ENCODE measurements at regions not wholly inside any gene's neighbourhood (a gene's known extent, or its start where the extent isn't known, plus 50 kb on each side); places are given as distances from the start of the nearest gene placed in this dataset.

DNA sequence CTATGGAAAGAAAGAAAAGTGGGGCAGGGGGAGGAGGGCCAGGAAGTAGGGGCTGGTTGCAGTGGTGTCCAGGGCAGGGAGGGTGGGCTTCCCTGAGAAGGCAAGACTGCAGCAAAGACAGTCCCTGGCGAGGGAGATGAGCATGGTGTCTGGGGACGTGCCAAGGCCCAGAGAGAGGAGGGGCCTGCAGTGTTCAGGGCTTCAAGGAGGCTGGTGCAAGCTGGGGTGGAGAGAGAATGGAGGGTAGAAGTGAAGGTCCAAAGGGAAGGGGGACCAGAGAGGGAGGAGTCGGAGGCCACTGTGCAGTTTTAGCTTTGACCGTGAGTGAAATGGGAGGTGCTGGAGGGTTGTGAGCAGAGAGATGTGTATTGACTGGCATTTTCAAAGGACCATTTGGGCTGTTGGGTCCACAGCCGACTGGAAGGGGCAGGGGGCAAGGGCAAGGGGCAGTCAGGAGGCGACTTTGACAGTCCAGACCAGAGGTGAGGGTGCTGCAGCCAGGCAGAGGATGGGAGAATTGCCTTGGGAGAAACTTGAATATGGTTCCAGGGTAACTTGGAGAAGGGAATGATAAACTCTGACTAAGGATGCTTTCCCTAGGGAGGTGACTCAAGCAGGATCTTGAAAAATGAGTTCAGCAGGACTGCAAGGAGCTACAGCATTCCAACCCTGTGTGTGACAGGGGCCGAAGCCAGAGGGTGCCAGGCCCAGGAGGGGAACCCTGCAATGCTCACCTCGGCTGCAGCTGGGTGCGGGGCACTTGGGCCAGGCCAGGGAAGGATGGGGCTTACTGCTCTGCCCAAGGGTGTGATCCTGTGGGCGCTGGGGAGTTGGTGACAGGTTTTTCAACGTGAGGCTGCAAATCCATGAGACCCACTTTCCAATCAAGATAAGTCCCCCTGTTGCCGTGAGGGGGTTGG is 177.1 kb upstream of the HAAO start:
- DNase-seq: no peak

GRCh38 chr2:42967959-42968674 is 175.7 kb upstream of the HAAO start:
- no peak for DNase-seq

- no peak for DNase-seq
Measured at GRCh38 chr2:42965910-42966309, 173.5 kb upstream of the HAAO start.

- no peak for DNase-seq
Measured at GRCh38 chr2:42965196-42965595, 172.8 kb upstream of the HAAO start.

DNA sequence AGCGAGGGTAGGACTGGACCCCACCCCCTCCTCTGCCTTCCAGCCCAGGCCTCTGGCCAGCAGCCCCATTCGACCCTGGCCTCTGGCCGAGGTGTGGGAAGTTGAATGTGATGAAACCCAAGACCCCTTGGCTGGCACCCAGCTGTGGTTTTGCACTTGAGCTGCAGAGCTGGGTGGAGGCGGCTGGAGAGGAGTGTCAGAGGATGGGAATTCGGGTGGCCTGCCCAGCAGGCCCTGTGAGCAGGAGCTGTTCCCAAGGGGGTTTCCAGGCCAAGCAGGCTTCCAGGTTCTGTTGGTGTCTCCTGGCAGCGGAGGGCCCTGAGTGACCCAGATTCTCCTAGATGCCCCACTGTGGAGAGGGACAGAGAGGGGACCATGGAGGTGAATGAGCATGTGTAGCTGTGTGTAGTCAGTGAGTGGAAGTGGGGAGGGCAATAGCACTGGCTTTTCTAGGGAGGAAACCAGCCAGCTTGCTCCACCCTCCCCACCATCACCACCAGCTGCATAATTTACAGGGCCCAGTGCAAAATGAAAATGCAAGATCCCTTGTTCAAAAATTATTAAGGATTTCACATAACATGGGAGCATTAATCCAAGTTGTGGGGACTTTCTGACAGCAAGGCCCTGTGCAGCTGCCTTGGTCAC is 172.2 kb upstream of the HAAO start:
- no peak for DNase-seq

- DNase-seq: no peak
Measured at GRCh38 chr2:42963452-42964068, 171.2 kb upstream of the HAAO start.

DNA sequence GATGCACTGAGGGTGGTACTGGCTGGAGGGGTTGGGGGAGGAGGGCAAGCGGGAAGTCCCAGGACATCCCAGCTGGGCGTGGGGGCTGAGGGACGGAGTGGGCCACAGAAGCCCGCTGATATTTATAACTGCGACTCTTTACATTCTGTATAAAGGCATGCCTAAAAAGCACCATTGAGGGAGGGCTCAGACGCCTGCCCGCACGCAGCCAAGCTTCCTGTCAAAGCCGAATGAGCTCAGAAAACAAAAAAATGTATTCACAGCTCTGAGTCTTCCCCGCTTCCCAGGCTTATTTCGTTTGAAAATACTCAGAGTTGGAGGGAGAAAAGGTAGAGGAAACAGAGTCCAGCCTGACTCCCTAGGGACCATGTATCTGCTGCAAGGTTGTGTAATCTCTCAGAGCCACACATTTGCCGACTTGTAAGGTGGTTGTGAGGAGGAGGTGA is 170.1 kb upstream of the HAAO start:
- DNase-seq: no peak

DNA sequence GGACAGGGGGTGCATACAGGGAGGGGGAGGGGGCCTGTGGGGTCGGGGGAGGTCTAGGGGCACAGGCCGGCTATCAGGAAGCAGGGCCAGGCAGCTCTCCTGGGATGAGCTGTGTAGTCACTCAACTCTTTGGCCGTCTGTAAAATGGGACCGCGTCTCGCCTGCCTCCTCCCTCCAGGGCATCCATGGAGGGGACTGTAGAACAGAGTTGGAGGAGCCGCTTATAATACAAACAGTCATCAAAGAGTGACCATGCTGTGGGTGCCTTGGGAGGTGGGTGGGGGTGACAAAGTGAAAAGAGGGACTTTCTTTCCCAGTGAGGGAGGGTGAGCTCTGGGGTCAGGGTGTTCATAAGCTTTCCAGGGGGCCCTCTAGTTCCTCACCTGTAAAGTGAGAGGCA is 169.6 kb upstream of the HAAO start:
- no peak for DNase-seq

- DNase-seq: no peak
Measured at GRCh38 chr2:42961385-42961811, 169.0 kb upstream of the HAAO start.

GRCh38 chr2:42960842-42961180 is 168.4 kb upstream of the HAAO start:
- DNase-seq: no peak

DNA sequence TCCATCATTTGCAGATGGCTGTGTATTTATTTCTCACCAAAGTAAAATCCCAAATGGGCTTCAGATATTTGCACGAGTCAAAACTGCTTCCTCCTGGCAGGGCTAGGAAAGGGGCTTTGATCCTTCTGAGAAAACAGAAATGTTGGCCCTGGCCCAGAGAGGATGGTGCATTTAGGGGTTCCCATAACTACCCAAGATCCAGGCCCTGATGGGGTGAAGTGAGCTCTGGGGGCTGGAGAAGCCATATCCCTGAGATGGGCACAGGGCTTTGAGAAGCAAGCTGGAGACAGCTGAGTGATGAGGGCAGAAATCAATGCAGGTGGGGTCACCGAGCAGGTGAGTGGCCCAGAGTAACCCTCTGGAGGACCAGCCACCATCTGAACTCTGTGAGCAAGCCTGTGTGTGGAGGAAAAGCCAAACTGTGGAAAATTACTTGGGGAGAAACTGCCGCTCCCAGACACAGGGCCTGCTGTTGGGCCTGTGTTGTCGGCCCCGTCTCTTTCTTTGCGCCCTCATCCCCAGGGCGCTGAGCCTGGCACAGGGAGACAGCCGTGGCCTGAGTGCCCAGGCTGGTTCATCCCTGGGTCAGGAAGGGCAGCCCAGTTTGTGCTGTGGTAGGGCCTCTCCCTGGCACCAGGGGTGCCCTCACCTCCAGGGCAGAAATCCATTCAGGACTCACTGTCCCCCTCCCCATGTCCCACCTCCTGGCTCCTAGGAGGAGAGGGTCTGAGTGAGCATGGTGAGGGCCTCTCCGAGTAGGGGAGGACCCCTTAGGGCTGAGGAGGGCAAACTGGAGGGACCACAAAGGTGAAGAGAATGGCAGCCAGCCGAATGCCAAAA is 167.8 kb upstream of the HAAO start:
- DNase-seq: no peak

DNA sequence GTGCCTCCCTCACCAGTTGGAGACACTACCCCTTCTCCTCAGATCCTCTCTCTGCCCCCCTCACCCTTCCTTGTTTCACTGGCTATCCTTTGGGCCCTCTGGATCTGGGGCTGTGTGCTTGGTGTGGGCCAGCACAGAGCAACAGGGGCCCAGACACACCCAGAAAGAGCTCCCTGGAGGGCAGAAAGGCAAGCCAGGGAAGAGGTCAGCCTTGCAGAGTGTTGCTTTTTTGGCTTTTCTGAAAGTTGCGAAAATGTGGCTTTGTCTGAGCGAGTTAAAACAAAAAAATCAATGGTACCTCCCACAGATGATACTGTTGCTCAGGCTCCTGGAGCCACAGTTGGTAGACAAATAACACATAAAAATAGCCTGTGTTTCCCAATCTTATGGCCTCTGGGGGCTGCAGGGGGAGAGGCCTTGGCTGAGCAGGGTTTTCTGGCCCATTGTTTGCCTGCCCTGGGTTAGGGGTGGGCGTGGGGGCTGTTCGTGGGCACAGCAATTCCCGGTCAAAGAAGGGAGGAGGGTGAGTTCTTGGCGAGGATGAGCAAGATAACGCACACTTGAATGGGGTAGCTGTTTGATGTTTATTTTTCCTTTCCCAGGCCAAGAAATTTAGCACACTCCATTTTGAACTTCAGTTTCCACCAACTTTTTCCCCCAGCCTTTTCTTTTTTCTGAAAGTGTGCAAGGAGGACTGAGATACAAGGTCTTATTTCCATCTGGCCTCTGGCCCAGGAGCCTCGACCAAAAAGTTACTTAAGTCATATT is 167.0 kb upstream of the HAAO start:
- no peak for DNase-seq

- DNase-seq: no peak
Measured at GRCh38 chr2:42958741-42959233, 166.4 kb upstream of the HAAO start.

GRCh38 chr2:42957861-42958301 is 165.5 kb upstream of the HAAO start:
- no peak for DNase-seq

DNA sequence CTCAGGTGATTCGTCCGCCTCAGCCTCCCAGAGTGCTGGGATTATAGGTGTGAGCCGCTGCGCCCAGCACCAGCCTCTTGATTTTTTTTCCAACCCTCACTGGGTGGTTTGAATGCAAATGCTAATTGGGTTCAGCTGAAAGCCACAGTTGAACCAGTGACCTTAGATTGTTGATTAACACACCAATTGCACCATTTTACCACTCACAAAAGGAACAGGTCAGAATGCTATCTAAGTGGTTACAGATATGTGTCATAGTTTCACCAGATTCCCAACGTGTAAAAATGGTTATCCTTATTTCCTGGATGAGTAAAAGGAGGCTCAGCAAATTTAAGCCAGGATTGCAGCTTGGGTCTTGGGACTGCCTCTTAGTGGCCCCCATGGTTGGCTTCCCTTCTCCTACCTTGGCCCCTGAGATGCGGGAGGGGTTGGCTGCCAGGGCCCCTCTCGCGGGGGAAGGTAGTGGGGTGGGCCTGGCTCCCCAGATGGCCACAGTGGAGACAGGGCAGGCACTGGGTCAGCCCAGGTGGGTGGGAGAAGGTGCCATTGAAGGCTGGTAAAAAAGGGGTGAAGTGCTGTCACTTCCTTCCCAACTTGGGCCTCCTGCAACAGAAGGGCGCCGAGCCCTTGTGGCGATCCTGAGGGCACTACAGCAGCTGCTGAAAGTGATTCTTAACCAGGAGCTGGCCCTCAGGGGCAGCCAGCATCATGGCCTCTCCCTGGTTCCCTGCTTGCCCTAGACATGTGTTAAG is 164.9 kb upstream of the HAAO start:
- DNase-seq: no peak

GRCh38 chr2:42954227-42954962 is 162.0 kb upstream of the HAAO start:
- no peak for DNase-seq

DNA sequence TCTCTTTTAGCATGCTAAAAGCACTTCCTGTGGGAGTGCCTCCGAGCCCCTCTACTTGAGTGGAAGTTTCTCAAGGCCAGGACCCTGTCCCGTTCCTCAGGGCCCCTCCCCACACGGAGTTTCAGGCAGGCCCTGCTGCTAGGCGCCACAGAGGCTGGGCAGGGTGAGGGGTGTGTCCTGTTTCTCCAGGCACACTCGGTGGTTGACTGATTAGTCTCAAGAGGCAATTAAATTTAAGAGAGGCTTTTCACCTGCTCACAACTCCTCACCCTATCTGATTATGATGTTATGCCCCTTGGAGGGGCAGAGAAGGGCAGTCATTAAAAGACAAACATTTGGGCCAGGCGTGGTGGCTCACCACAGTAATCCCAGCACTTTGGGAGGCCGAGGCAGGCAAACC is 160.8 kb upstream of the HAAO start:
- no peak for DNase-seq

GRCh38 chr2:42951263-42951938 is 159.0 kb upstream of the HAAO start:
- no peak for DNase-seq

DNA sequence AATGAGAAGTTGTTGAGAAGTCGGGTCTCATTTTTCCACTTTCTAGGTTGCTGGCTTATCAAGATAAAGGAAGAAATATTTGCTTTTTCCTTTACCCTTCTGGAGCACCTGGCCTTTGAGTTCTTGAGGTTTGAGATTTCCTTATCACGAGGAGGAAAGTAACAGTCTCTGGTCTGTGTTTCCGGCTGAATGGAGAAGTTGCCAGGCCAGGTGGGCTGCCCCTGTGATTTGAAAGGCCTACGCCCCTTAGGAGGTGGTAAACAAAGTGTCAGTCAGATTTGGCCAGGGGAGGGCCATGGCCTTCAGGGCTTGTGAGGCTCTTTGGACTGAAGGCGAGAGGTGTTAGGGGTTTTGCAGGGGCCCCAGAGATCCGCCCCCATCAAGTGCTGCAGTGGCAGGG is 156.7 kb upstream of the HAAO start:
- DNase-seq: no peak

All from NCI-H2081 treated with DMSO at 0.1 percent for 48 hours (cell line).